ENCODE measurements at regions not wholly inside any gene's neighbourhood (a gene's known extent, or its start where the extent isn't known, plus 50 kb on each side); places are given as distances from the start of the nearest gene placed in this dataset.
"Not testable (repeated sequence)": the region's sequence is repeated elsewhere in the genome, so short reads cannot be mapped to it uniquely, and the experiment has no call there.

- no peak overlapping the region for H3K4me3 ChIP-seq (ENCODE audit: low read depth, low read length)
- no peak for DNase-seq (ENCODE audit: low read depth)
- TF ChIP-seq, protein P1, sequence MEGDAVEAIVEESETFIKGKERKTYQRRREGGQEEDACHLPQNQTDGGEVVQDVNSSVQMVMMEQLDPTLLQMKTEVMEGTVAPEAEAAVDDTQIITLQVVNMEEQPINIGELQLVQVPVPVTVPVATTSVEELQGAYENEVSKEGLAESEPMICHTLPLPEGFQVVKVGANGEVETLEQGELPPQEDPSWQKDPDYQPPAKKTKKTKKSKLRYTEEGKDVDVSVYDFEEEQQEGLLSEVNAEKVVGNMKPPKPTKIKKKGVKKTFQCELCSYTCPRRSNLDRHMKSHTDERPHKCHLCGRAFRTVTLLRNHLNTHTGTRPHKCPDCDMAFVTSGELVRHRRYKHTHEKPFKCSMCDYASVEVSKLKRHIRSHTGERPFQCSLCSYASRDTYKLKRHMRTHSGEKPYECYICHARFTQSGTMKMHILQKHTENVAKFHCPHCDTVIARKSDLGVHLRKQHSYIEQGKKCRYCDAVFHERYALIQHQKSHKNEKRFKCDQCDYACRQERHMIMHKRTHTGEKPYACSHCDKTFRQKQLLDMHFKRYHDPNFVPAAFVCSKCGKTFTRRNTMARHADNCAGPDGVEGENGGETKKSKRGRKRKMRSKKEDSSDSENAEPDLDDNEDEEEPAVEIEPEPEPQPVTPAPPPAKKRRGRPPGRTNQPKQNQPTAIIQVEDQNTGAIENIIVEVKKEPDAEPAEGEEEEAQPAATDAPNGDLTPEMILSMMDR (IDR thresholded peaks at IDR 0.05; ENCODE audit: insufficient read depth, low read depth, low read length): no peak
Observed at GRCh38 chr3:192064959-192065358, 604.0 kb downstream of the PYDC2 start.

- not testable (repeated sequence) for H3K4me3 ChIP-seq (ENCODE audit: low read depth, low read length); DNase-seq (ENCODE audit: low read depth)
Observed at GRCh38 chr3:192066253-192066652, 605.3 kb downstream of the PYDC2 start.

- no peak overlapping the region for H3K4me3 ChIP-seq (ENCODE audit: low read depth, low read length)
- no peak for DNase-seq (ENCODE audit: low read depth)
- TF ChIP-seq, protein P1 (IDR thresholded peaks at IDR 0.05; ENCODE audit: insufficient read depth, low read depth, low read length): no peak
Observed at GRCh38 chr3:192068464-192069254, 607.7 kb downstream of the PYDC2 start.

- TF ChIP-seq, protein P1 (IDR thresholded peaks at IDR 0.05; ENCODE audit: insufficient read depth, low read depth, low read length): no peak
- H3K4me3 ChIP-seq (ENCODE audit: low read depth, low read length): no peak overlapping the region
- DNase-seq (ENCODE audit: low read depth): no peak
Observed at GRCh38 chr3:192077795-192078497, 617.0 kb downstream of the PYDC2 start.

DNA sequence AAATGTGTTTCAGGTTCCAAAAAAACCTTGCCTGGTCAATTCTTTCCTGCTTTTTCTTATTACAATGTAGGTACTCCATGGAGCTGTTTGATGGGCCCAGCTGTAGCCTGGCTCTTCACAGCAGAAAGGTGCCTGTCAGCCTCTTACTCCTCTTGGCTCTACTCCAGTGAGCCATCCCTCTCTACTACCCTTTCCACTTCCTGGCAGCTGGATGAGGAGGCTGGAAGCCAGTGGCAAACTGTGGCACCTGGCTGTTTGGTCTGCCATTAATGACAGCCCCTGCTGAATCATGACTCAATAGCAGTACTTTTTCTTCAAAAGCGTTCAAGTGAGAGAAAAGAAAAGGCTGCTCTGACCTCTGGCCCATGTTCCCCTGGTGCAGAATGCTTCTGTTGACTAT, 618.1 kb downstream of the PYDC2 start:
- no peak for DNase-seq (ENCODE audit: low read depth)
- TF ChIP-seq, protein P1 (IDR thresholded peaks at IDR 0.05; ENCODE audit: insufficient read depth, low read depth, low read length): no peak

GRCh38 chr3:192080336-192080735, 619.4 kb downstream of the PYDC2 start:
- no peak overlapping the region for H3K4me3 ChIP-seq (ENCODE audit: low read depth, low read length)
- no peak for DNase-seq (ENCODE audit: low read depth)
- TF ChIP-seq, protein P1 (IDR thresholded peaks at IDR 0.05; ENCODE audit: insufficient read depth, low read depth, low read length): no peak

More for the DNA sequence above, 618.1 kb downstream of the PYDC2 start:
- H3K4me3 ChIP-seq (ENCODE audit: low read depth, low read length): no peak overlapping the region
